Astrocyte (in vitro differentiated cells and primary cell): ENCODE measurements at regions not wholly inside any gene's neighbourhood (a gene's known extent, or its start where the extent isn't known, plus 50 kb on each side); places are given as distances from the start of the nearest gene placed in this dataset.

Experiments used
- DNase-seq: peaks from one replicate; pipeline ENCODE4 v3.0.0-alpha.2; 2010; ENCODE audit warnings: low read depth
- FAIRE-seq: peaks from 2 replicates; lab custom pipeline; 2011; peaks lifted over from hg19 to GRCh38; lab: Jason Lieb, UNC
- H2AFZ ChIP-seq: 2 replicates; pipeline ENCODE4 v1.6.0; 2012; ENCODE audit warnings: low read depth, low read length, inconsistent platforms
- H3K27ac ChIP-seq: 2 replicates; pipeline ENCODE4 v1.5.1; 2011; ENCODE audit warnings: low read depth, low read length, inconsistent platforms
- H3K27me3 ChIP-seq: 2 replicates; pipeline ENCODE4 v1.6.0; 2011; ENCODE audit warnings: low read length, inconsistent platforms; ENCODE audit not compliant: insufficient read depth
- H3K36me3 ChIP-seq: 2 replicates; pipeline ENCODE4 v1.5.1; 2011; ENCODE audit warnings: low read length, inconsistent platforms; ENCODE audit not compliant: insufficient read depth
- H3K4me1 ChIP-seq: 2 replicates; pipeline ENCODE4 v1.5.1; 2011; ENCODE audit warnings: low read length, inconsistent platforms; ENCODE audit not compliant: insufficient read depth
- H3K4me2 ChIP-seq: 2 replicates; pipeline ENCODE4 v1.6.0; 2012; ENCODE audit warnings: low read length, inconsistent platforms
- H3K4me3 ChIP-seq: 2 replicates; pipeline ENCODE4 v1.5.1; 2011; ENCODE audit warnings: low read depth, mild to moderate bottlenecking, low read length, inconsistent platforms; ENCODE audit not compliant: insufficient read depth
- H3K79me2 ChIP-seq: 2 replicates; pipeline ENCODE4 v1.6.0; 2012; ENCODE audit warnings: mild to moderate bottlenecking, low read length, inconsistent platforms; ENCODE audit not compliant: insufficient read depth
- H3K9ac ChIP-seq: 2 replicates; pipeline ENCODE4 v1.6.0; 2012; ENCODE audit warnings: mild to moderate bottlenecking, low read length, inconsistent platforms
- H3K9me3 ChIP-seq: 2 replicates; pipeline ENCODE4 v1.5.1; 2012; ENCODE audit warnings: low read depth, mild to moderate bottlenecking, low read length, inconsistent platforms; ENCODE audit not compliant: insufficient read depth
- H4K20me1 ChIP-seq: 2 replicates; pipeline ENCODE4 v1.6.0; 2012; ENCODE audit warnings: low read length, inconsistent platforms; ENCODE audit not compliant: insufficient read depth
- H3K27ac Mint-ChIP-seq: one replicate; pipeline ENCODE4 v1.8.0; 2021; ENCODE audit warnings: mild to moderate bottlenecking, mixed read lengths; ENCODE audit not compliant: unreplicated experiment
- H3K27me3 Mint-ChIP-seq: one replicate; pipeline ENCODE4 v1.8.0; 2021; ENCODE audit warnings: low read depth, mixed read lengths; ENCODE audit not compliant: unreplicated experiment
- H3K36me3 Mint-ChIP-seq: one replicate; pipeline ENCODE4 v1.8.0; 2021; ENCODE audit warnings: low read depth, mixed read lengths; ENCODE audit not compliant: unreplicated experiment
- H3K4me1 Mint-ChIP-seq: one replicate; pipeline ENCODE4 v1.8.0; 2021; ENCODE audit warnings: low read depth, mixed read lengths; ENCODE audit not compliant: unreplicated experiment
- H3K4me3 Mint-ChIP-seq: one replicate; pipeline ENCODE4 v1.8.0; 2021; ENCODE audit warnings: mild to moderate bottlenecking, moderate library complexity, mixed read lengths; ENCODE audit not compliant: unreplicated experiment
- H3K9me3 Mint-ChIP-seq: one replicate; pipeline ENCODE4 v1.8.0; 2021; ENCODE audit warnings: mild to moderate bottlenecking, mixed read lengths; ENCODE audit not compliant: unreplicated experiment
- CTCF ChIP-seq: IDR thresholded peaks from 2 replicates; pipeline ENCODE4 v1.5.1; 2011; ENCODE audit warnings: low read depth, mild to moderate bottlenecking, inconsistent platforms, low read length, moderate library complexity; ENCODE audit not compliant: insufficient read depth
- EZH2 ChIP-seq: IDR thresholded peaks from 2 replicates; pipeline ENCODE4 v1.6.1; 2012; ENCODE audit warnings: mild to moderate bottlenecking, low read length, inconsistent platforms; ENCODE audit not compliant: insufficient read depth

GRCh38 chr12:115144425-115144824 is 460.4 kb upstream of the TBX3 start:
- H3K36me3 Mint-ChIP-seq, result no peaks in the 10 kb centered on the region
- H3K9me3 ChIP-seq, result no peaks in the 10 kb centered on the region
- no peak overlapping the region for H3K9ac ChIP-seq
- peaks cover 18% of the 10 kb centered on the region for H3K27me3 Mint-ChIP-seq
- DNase-seq (no peak), FAIRE-seq (no peak)
- no peak overlapping the region for H3K4me3 ChIP-seq
- H3K4me1 ChIP-seq, result no peaks in the 10 kb centered on the region
- H3K27ac ChIP-seq, result no peak overlapping the region
- H3K36me3 ChIP-seq, result no peaks in the 10 kb centered on the region
- H3K27ac Mint-ChIP-seq, result no peak overlapping the region
- no peak for TF ChIP-seq CTCF
- no peak for TF ChIP-seq EZH2
- no peaks in the 10 kb centered on the region for H3K9me3 Mint-ChIP-seq
- H3K4me2 ChIP-seq, result no peak overlapping the region
- H3K4me1 Mint-ChIP-seq, result no peaks in the 10 kb centered on the region
- no peaks in the 10 kb centered on the region for H3K79me2 ChIP-seq
- no peaks in the 10 kb centered on the region for H3K27me3 ChIP-seq
- no peak overlapping the region for H3K4me3 Mint-ChIP-seq
- H4K20me1 ChIP-seq, result no peaks in the 10 kb centered on the region
- H2AFZ ChIP-seq, result no peak overlapping the region

- H3K36me3 ChIP-seq, result no peaks in the 10 kb centered on the region
- TF ChIP-seq EZH2 (no peak), CTCF (no peak)
- Mint-ChIP-seq H3K36me3 (no peaks in the 10 kb centered on the region), H3K27ac (no peak overlapping the region), H3K4me1 (no peaks in the 10 kb centered on the region), H3K4me3 (no peak overlapping the region), H3K27me3 (peaks cover 11% of the 10 kb centered on the region), H3K9me3 (no peaks in the 10 kb centered on the region)
- no peak overlapping the region for H2AFZ ChIP-seq
- H3K79me2 ChIP-seq, result no peaks in the 10 kb centered on the region
- no peak overlapping the region for H3K9ac ChIP-seq
- H4K20me1 ChIP-seq, result no peaks in the 10 kb centered on the region
- no peak overlapping the region for H3K4me2 ChIP-seq
- no peaks in the 10 kb centered on the region for H3K9me3 ChIP-seq
- no peak overlapping the region for H3K4me3 ChIP-seq
- DNase-seq (no peak), FAIRE-seq (no peak)
- H3K27me3 ChIP-seq, result no peaks in the 10 kb centered on the region
- H3K27ac ChIP-seq, result no peak overlapping the region
- H3K4me1 ChIP-seq, result no peaks in the 10 kb centered on the region
Observed at GRCh38 chr12:115140981-115141655, 457.1 kb upstream of the TBX3 start.

- H3K36me3 Mint-ChIP-seq, result no peaks in the 10 kb centered on the region
- H3K4me2 ChIP-seq, result no peak overlapping the region
- H3K4me1 ChIP-seq, result peaks cover 6% of the 10 kb centered on the region
- no peak overlapping the region for H3K27ac Mint-ChIP-seq
- no peaks in the 10 kb centered on the region for H3K9me3 Mint-ChIP-seq
- H3K4me3 Mint-ChIP-seq, result no peak overlapping the region
- no peaks in the 10 kb centered on the region for H3K9me3 ChIP-seq
- H3K79me2 ChIP-seq, result no peaks in the 10 kb centered on the region
- FAIRE-seq (no peak), DNase-seq (no peak)
- H3K4me1 Mint-ChIP-seq, result no peaks in the 10 kb centered on the region
- no peaks in the 10 kb centered on the region for H4K20me1 ChIP-seq
- H3K27me3 ChIP-seq, result no peaks in the 10 kb centered on the region
- H3K27ac ChIP-seq, result no peak overlapping the region
- H3K27me3 Mint-ChIP-seq, result peaks cover 1% of the 10 kb centered on the region
- no peak overlapping the region for H2AFZ ChIP-seq
- H3K36me3 ChIP-seq, result no peaks in the 10 kb centered on the region
- no peak overlapping the region for H3K4me3 ChIP-seq
- H3K9ac ChIP-seq, result no peak overlapping the region
- TF ChIP-seq CTCF, result no peak
- no peak for TF ChIP-seq EZH2
Observed at GRCh38 chr12:115137812-115138521, 454.0 kb upstream of the TBX3 start.
